H1 (cell line): ENCODE measurements at regions not wholly inside any gene's neighbourhood (a gene's known extent, or its start where the extent isn't known, plus 50 kb on each side); places are given as distances from the start of the nearest gene placed in this dataset.

Source experiments
- CTCF ChIA-PET: fragments of 300-600 bp; sonication (Branson Sonifier 250); formaldehyde crosslinking; loops from one replicate; lab custom pipeline; 2021; ENCODE audit not compliant: partially characterized antibody; lab: Charles Lee
- POLR2A ChIA-PET: fragments of 300-600 bp; sonication (Branson Sonifier 250); formaldehyde crosslinking; loops from one replicate; lab custom pipeline; 2021; ENCODE audit warnings: inconsistent platforms; ENCODE audit not compliant: partially characterized antibody; lab: Charles Lee
- DNase-seq, 2 experiments: peaks; one replicate each; pipeline versions ENCODE4 v3.0.0 to v3.0.0-alpha.2; 2010 to 2022; ENCODE audit warnings: low spot score in 2 of 2, low read depth in 1 of 2, mixed read lengths in 1 of 2
- FAIRE-seq: peaks from 2 replicates; lab custom pipeline; 2011; peaks lifted over from hg19 to GRCh38; lab: Jason Lieb, UNC
- H2AFZ ChIP-seq: 2 replicates; pipeline ENCODE4 v1.8.1; 2012; ENCODE audit warnings: low read length, inconsistent platforms
- H2AK5ac ChIP-seq: 2 replicates; pipeline ENCODE4 v1.6.1; 2013; ENCODE audit warnings: low read depth, low read length
- H2BK120ac ChIP-seq: replicated peaks from 2 replicates; pipeline ENCODE3; 2013; ENCODE audit warnings: low read depth, low read length, inconsistent platforms
- H2BK12ac ChIP-seq: 2 replicates; pipeline ENCODE4 v1.6.1; 2013; ENCODE audit warnings: low read depth, low read length
- H2BK15ac ChIP-seq: 2 replicates; pipeline ENCODE4 v1.6.1; 2013; ENCODE audit warnings: low read length
- H2BK20ac ChIP-seq: 2 replicates; pipeline ENCODE4 v1.6.1; 2013; ENCODE audit warnings: low read length
- H2BK5ac ChIP-seq: 2 replicates; pipeline ENCODE4 v1.6.1; 2013; ENCODE audit warnings: low read depth, low read length
- H3K14ac ChIP-seq: 2 replicates; pipeline ENCODE4 v1.6.1; 2013; ENCODE audit warnings: inconsistent platforms; ENCODE audit not compliant: insufficient read length
- H3K18ac ChIP-seq: 2 replicates; pipeline ENCODE4 v1.6.1; 2013; ENCODE audit warnings: low read length; ENCODE audit errors: extremely low read depth
- H3K23ac ChIP-seq: 2 replicates; pipeline ENCODE4 v1.6.1; 2013; ENCODE audit warnings: inconsistent platforms; ENCODE audit not compliant: insufficient read length
- H3K23me2 ChIP-seq: 2 replicates; pipeline ENCODE4 v1.6.1; 2013; ENCODE audit warnings: low read depth, low read length
- H3K27ac ChIP-seq: 2 replicates; pipeline ENCODE4 v1.6.1; 2011; ENCODE audit warnings: low read depth, low read length, inconsistent platforms
- H3K27me3 ChIP-seq, 4 experiments: replicated peaks in 1 of 4; 1 replicate in 1 of 4; 2 replicates in 3 of 4; pipeline versions ENCODE4 v1.6.1 to v1.8.1; 2011 to 2013; ENCODE audit warnings: low read length in 3 of 4, mild to moderate bottlenecking in 3 of 4, inconsistent platforms in 2 of 4, mixed read lengths in 2 of 4, moderate library complexity in 1 of 4; ENCODE audit not compliant: control insufficient read depth in 3 of 4, insufficient read depth in 3 of 4; ENCODE audit errors: extremely low read depth in 1 of 4
- H3K36me3 ChIP-seq, 4 experiments: 2 replicates each; pipeline versions ENCODE4 v1.6.1 to v1.8.1; 2011 to 2013; ENCODE audit warnings: mild to moderate bottlenecking in 4 of 4, low read length in 3 of 4, moderate library complexity in 2 of 4, control low read depth in 1 of 4, inconsistent platforms in 1 of 4; ENCODE audit not compliant: insufficient read depth in 4 of 4, control insufficient read depth in 2 of 4
- H3K4ac ChIP-seq: replicated peaks from 2 replicates; pipeline ENCODE3; 2013; ENCODE audit warnings: low read length, low read depth, mixed read lengths, inconsistent platforms; ENCODE audit not compliant: insufficient read length
- H3K4me1 ChIP-seq, 4 experiments: replicated peaks in 1 of 4; 1 replicate in 1 of 4; 2 replicates in 3 of 4; pipeline versions ENCODE4 v1.6.1 to v1.8.1; 2011 to 2013; ENCODE audit warnings: low read length in 3 of 4, inconsistent platforms in 2 of 4, mixed read lengths in 1 of 4; ENCODE audit not compliant: insufficient read depth in 4 of 4, control insufficient read depth in 3 of 4
- H3K4me2 ChIP-seq, 2 experiments: 2 replicates each; pipeline versions ENCODE4 v1.6.1 to v1.8.1; 2011 to 2013; ENCODE audit warnings: low read depth in 2 of 2, low read length in 2 of 2, control low read depth in 1 of 2, inconsistent platforms in 1 of 2, mild to moderate bottlenecking in 1 of 2; ENCODE audit not compliant: insufficient read depth in 1 of 2
- H3K4me3 ChIP-seq, 4 experiments: fragments of 200-600, 300-600 bp in 1 of 4; sonication (generic), shearing (Covaris generic), sonication (Bioruptor Twin) in 1 of 4; 2 replicates each; pipeline versions ENCODE4 v1.5.1 to v1.8.1; 2011 to 2016; ENCODE audit warnings: low read length in 4 of 4, low read depth in 3 of 4, control low read depth in 2 of 4, inconsistent platforms in 2 of 4, mild to moderate bottlenecking in 2 of 4, mixed read lengths in 1 of 4, moderate library complexity in 1 of 4; ENCODE audit not compliant: insufficient read depth in 2 of 4; ENCODE audit errors: extremely low read depth in 1 of 4
- H3K56ac ChIP-seq: replicated peaks from 2 replicates; pipeline ENCODE3; 2013; ENCODE audit warnings: low read depth, mild to moderate bottlenecking, mixed read lengths, low read length, inconsistent platforms; ENCODE audit not compliant: insufficient read length
- H3K79me1 ChIP-seq: 2 replicates; pipeline ENCODE4 v1.6.1; 2013; ENCODE audit warnings: low read depth, low read length, control low read depth
- H3K79me2 ChIP-seq, 2 experiments: 2 replicates each; pipeline versions ENCODE4 v1.6.1 to v1.8.1; 2012 to 2013; ENCODE audit warnings: low read length in 2 of 2, mild to moderate bottlenecking in 2 of 2, inconsistent platforms in 1 of 2; ENCODE audit not compliant: insufficient read depth in 2 of 2, control insufficient read depth in 1 of 2
- H3K9ac ChIP-seq, 4 experiments: replicated peaks in 1 of 4; 1 replicate in 1 of 4; 2 replicates in 3 of 4; pipeline versions ENCODE4 v1.6.1 to v1.8.1; 2011 to 2013; ENCODE audit warnings: low read depth in 3 of 4, low read length in 3 of 4, control low read depth in 2 of 4, mild to moderate bottlenecking in 2 of 4, moderate library complexity in 2 of 4, inconsistent platforms in 1 of 4; ENCODE audit errors: extremely low read depth in 1 of 4
- H3K9me3 ChIP-seq, 2 experiments: 2 replicates each; pipeline versions ENCODE4 v1.6.1 to v1.8.1; 2012 to 2013; ENCODE audit warnings: mild to moderate bottlenecking in 2 of 2, moderate library complexity in 2 of 2, control low read depth in 1 of 2, inconsistent platforms in 1 of 2, low read depth in 1 of 2, low read length in 1 of 2, mixed read lengths in 1 of 2; ENCODE audit not compliant: insufficient read depth in 2 of 2
- H4K20me1 ChIP-seq, 2 experiments: replicated peaks in 1 of 2; 2 replicates each; pipeline versions ENCODE3 to v1.8.1; 2011 to 2013; ENCODE audit warnings: inconsistent platforms in 2 of 2, low read length in 2 of 2, mild to moderate bottlenecking in 1 of 2; ENCODE audit not compliant: insufficient read depth in 2 of 2, control insufficient read depth in 1 of 2
- H4K5ac ChIP-seq: 2 replicates; pipeline ENCODE4 v1.6.1; 2013; ENCODE audit warnings: low read length, low read depth, mixed read lengths, inconsistent platforms; ENCODE audit not compliant: insufficient read length
- H4K8ac ChIP-seq: 2 replicates; pipeline ENCODE4 v1.8.0; 2013; ENCODE audit warnings: mild to moderate bottlenecking, moderate library complexity, low read length, inconsistent platforms; ENCODE audit not compliant: insufficient read depth; ENCODE audit errors: extremely low read depth
- H4K91ac ChIP-seq: replicated peaks from 2 replicates; pipeline ENCODE3; 2013; ENCODE audit warnings: low read length, mixed read lengths, inconsistent platforms; ENCODE audit not compliant: insufficient read length
- HDAC2 ChIP-seq, 2 experiments: fragments of 300-600 bp in 1 of 2; sonication (generic) in 1 of 2; IDR thresholded peaks; 2 replicates each; pipeline ENCODE4 v1.6.1; 2011 to 2012; ENCODE audit warnings: low read depth in 2 of 2, low read length in 2 of 2, mild to moderate bottlenecking in 2 of 2, moderate library complexity in 2 of 2, borderline replicate concordance in 1 of 2, inconsistent platforms in 1 of 2
- TAF7 ChIP-seq: optimal IDR thresholded peaks from 2 replicates; pipeline ENCODE3; 2011; ENCODE audit warnings: low read depth, mild to moderate bottlenecking, inconsistent platforms, low read length, moderate library complexity, borderline replicate concordance
- WGBS, 2 experiments: shearing (Covaris generic) in 1 of 2; methylation state at CpG; one replicate each; pipeline versions ENCODE4 v1.1.6 to v1.1.7; 2013 to 2015; ENCODE audit warnings: low lambda C conversion rate in 2 of 2, mixed read lengths in 2 of 2, inconsistent platforms in 1 of 2, low coverage in 1 of 2, missing lambda C conversion rate in 1 of 2; ENCODE audit not compliant: insufficient replicate concordance in 2 of 2, insufficient coverage in 1 of 2, insufficient read length in 1 of 2; ENCODE audit errors: extremely low coverage in 1 of 2, missing lambda C conversion rate in 1 of 2; 5-methylcytosine and 5-hydroxymethylcytosine counted together

DNA sequence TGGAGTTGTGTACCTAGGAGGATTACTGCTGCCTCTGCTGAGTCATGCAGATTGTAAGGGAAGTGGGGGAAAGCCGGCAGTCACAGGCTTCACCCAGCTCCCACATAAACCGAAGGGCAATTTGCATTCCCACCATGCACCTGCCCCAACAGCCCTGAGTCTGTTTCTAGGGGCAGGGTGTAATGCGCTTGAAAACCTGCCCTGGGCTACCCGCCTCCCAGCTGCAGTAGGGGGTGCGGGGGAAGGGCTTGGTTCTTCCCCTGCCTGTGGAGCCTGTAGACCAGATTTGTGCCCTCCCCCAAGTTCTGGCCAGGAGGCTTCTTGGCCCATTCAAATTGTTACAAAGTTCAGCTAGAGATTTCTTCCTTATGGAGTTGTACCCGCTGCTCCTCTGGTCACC is 269.2 kb upstream of the DDX53 start:
- ChIA-PET CTCF (no interaction called here), POLR2A (no interaction called here)
- no peaks in the 10 kb centered on the region for H3K36me3 ChIP-seq
- no peak overlapping the region for H3K4me3 ChIP-seq
- H2BK12ac ChIP-seq, result no peak overlapping the region
- H4K20me1 ChIP-seq, result no peaks in the 10 kb centered on the region
- H3K27ac ChIP-seq, result no peak overlapping the region
- H3K23me2 ChIP-seq, result no peaks in the 10 kb centered on the region
- H3K14ac ChIP-seq, result no peak overlapping the region
- H2BK15ac ChIP-seq, result no peak overlapping the region
- H2AFZ ChIP-seq, result no peak overlapping the region
- no peaks in the 10 kb centered on the region for H3K79me2 ChIP-seq
- H3K9ac ChIP-seq, result no peak overlapping the region
- H3K4me2 ChIP-seq, result no peak overlapping the region
- no peak overlapping the region for H2BK20ac ChIP-seq
- H4K5ac ChIP-seq, result no peak overlapping the region
- FAIRE-seq (no peak), DNase-seq (no peak)
- H3K4me1 ChIP-seq, result no peaks in the 10 kb centered on the region
- H2BK5ac ChIP-seq, result no peak overlapping the region
- H3K23ac ChIP-seq, result no peak overlapping the region
- 87% methylated on average over 6 of the region's 6 CpGs; no CpG with 5 or more reads in 1 of the 2 experiments for WGBS, 2 experiments
- no peak overlapping the region for H2BK120ac ChIP-seq
- H2AK5ac ChIP-seq, result no peak overlapping the region
- no peaks in the 10 kb centered on the region for H3K27me3 ChIP-seq
- H3K18ac ChIP-seq, result no peak overlapping the region
- no peaks in the 10 kb centered on the region for H3K9me3 ChIP-seq
- H4K91ac ChIP-seq, result no peak overlapping the region
- no peak overlapping the region for H3K56ac ChIP-seq
- H4K8ac ChIP-seq, result no peak overlapping the region
- H3K79me1 ChIP-seq, result no peaks in the 10 kb centered on the region
- H3K4ac ChIP-seq, result no peak overlapping the region
- TF ChIP-seq TAF7, result no peak
- TF ChIP-seq HDAC2 (IDR thresholded peaks at IDR 0.05; ENCODE audit: borderline replicate concordance in 1 of 2, low read depth in 2 of 2, low read length in 2 of 2), result no peak
